GM23338 (cell line): ENCODE measurements at regions not wholly inside any gene's neighbourhood (a gene's known extent, or its start where the extent isn't known, plus 50 kb on each side); places are given as distances from the start of the nearest gene placed in this dataset.

Source experiments
- ATAC-seq: fragments of 200-7000 bp; cut with Tn5 transposase; 3 replicates; pipeline ENCODE4 v1.9.1; 2020
- DNase-seq: peaks from one replicate; pipeline ENCODE4 v3.0.0-alpha.2; 2015; ENCODE audit warnings: low spot score
- H2AFZ ChIP-seq: fragments of 200-600 bp; sonication (generic); 2 replicates; pipeline ENCODE4 v1.8.0; 2016; ENCODE audit warnings: antibody characterized with exemption, mild to moderate bottlenecking, moderate library complexity
- H3F3A ChIP-seq: fragments of 200-600 bp; sonication (generic); replicated peaks from 2 replicates; pipeline ENCODE4 v1.8.0; 2017; ENCODE audit warnings: antibody characterized with exemption, mixed run types, low read depth
- H3K27ac ChIP-seq: fragments of 200-600 bp; sonication (generic); 2 replicates; pipeline ENCODE4 v1.6.1; 2016; ENCODE audit warnings: low read depth
- H3K27me3 ChIP-seq: fragments of 200-600 bp; sonication (generic); 2 replicates; pipeline ENCODE4 v1.8.0; 2016; ENCODE audit warnings: mild to moderate bottlenecking, mixed run types, moderate library complexity; ENCODE audit not compliant: insufficient read depth
- H3K36me3 ChIP-seq: fragments of 200-600 bp; sonication (generic); 2 replicates; pipeline ENCODE4 v1.8.0; 2016; ENCODE audit warnings: mild to moderate bottlenecking; ENCODE audit not compliant: insufficient read depth
- H3K4me1 ChIP-seq: fragments of 200-600 bp; sonication (generic); 2 replicates; pipeline ENCODE4 v1.8.0; 2016; ENCODE audit warnings: mild to moderate bottlenecking, moderate library complexity; ENCODE audit not compliant: insufficient read depth
- H3K4me2 ChIP-seq: fragments of 200-600 bp; sonication (generic); 2 replicates; pipeline ENCODE4 v1.7.1; 2017; ENCODE audit warnings: mixed run types
- H3K4me3 ChIP-seq: fragments of 200-600 bp; sonication (generic); 2 replicates; pipeline ENCODE4 v1.6.1; 2016; ENCODE audit warnings: mixed run types
- H3K79me2 ChIP-seq: fragments of 200-600 bp; sonication (generic); replicated peaks from 2 replicates; pipeline ENCODE4 v1.8.0; 2017; ENCODE audit warnings: mild to moderate bottlenecking; ENCODE audit not compliant: insufficient read depth
- H3K9me2 ChIP-seq: fragments of 200-600 bp; sonication (generic); 2 replicates; pipeline ENCODE4 v1.8.0; 2017; ENCODE audit not compliant: insufficient read depth
- H4K20me1 ChIP-seq: fragments of 200-600 bp; sonication (generic); replicated peaks from 2 replicates; pipeline ENCODE4 v1.8.0; 2017; ENCODE audit warnings: mild to moderate bottlenecking; ENCODE audit not compliant: insufficient read depth
- H3K27ac Mint-ChIP-seq: 2 replicates; pipeline ENCODE4 v1.8.0; 2020; ENCODE audit warnings: inconsistent platforms, mild to moderate bottlenecking, moderate library complexity, mixed read lengths
- H3K27me3 Mint-ChIP-seq: 3 replicates; pipeline ENCODE4 v1.8.0; 2022; ENCODE audit warnings: low read depth, mild to moderate bottlenecking, moderate library complexity, mixed read lengths, inconsistent platforms; ENCODE audit not compliant: insufficient read depth, poor library complexity
- H3K36me3 Mint-ChIP-seq: 3 replicates; pipeline ENCODE4 v1.8.0; 2021; ENCODE audit warnings: low read depth, mild to moderate bottlenecking, inconsistent platforms, moderate library complexity, mixed read lengths
- H3K4me1 Mint-ChIP-seq: 3 replicates; pipeline ENCODE4 v1.8.0; 2020; ENCODE audit warnings: mild to moderate bottlenecking, inconsistent platforms, mixed read lengths
- H3K4me3 Mint-ChIP-seq: 3 replicates; pipeline ENCODE4 v1.8.0; 2021; ENCODE audit warnings: moderate library complexity, mild to moderate bottlenecking, inconsistent platforms, mixed read lengths
- H3K9me3 Mint-ChIP-seq: 3 replicates; pipeline ENCODE4 v1.8.0; 2020; ENCODE audit warnings: moderate library complexity, mild to moderate bottlenecking, inconsistent platforms, mixed read lengths
- CREB1 ChIP-seq: fragments of 250-450 bp; sonication (Bioruptor Pico); IDR thresholded peaks from 2 replicates; pipeline ENCODE4 v1.5.0; 2020; ENCODE audit warnings: low read depth, mild to moderate bottlenecking, moderate library complexity
- CTCF ChIP-seq, 2 experiments: fragments of 200-600 bp in 1 of 2; sonication (generic) in 1 of 2; conservative IDR thresholded peaks; 2 replicates each; pipeline versions ENCODE4 v1.5.1 to v1.6.1; 2016 to 2017; ENCODE audit warnings: antibody characterized with exemption in 2 of 2, low read depth in 2 of 2, mild to moderate bottlenecking in 2 of 2, moderate library complexity in 1 of 2
- ETS1 ChIP-seq: IDR thresholded peaks from 2 replicates; pipeline ENCODE4 v1.6.1; 2016; ENCODE audit warnings: antibody characterized with exemption
- EZH2 ChIP-seq: fragments of 200-600 bp; sonication (generic); IDR thresholded peaks from one replicate; pipeline ENCODE4 v1.8.0; 2017; ENCODE audit warnings: antibody characterized with exemption, mild to moderate bottlenecking, low read depth; ENCODE audit not compliant: unreplicated experiment
- NANOG ChIP-seq: IDR thresholded peaks from 2 replicates; pipeline ENCODE4 v1.6.1; 2016; ENCODE audit warnings: antibody characterized with exemption, borderline replicate concordance
- POLR2AphosphoS5 ChIP-seq: IDR thresholded peaks from 2 replicates; pipeline ENCODE4 v1.6.1; 2016; ENCODE audit warnings: antibody characterized with exemption, low read depth
- REST ChIP-seq: IDR thresholded peaks from one replicate; pipeline ENCODE4 v1.6.1; 2018; ENCODE audit warnings: antibody characterized with exemption; ENCODE audit not compliant: unreplicated experiment
- STAT1 ChIP-seq: IDR thresholded peaks from one replicate; pipeline ENCODE4 v1.6.1; 2016; ENCODE audit warnings: antibody characterized with exemption; ENCODE audit not compliant: unreplicated experiment
- ZNF462 ChIP-seq: fragments of 250-450 bp; sonication (Bioruptor Pico); IDR thresholded peaks from 2 replicates; pipeline ENCODE4 v1.5.0; 2020; ENCODE audit warnings: mild to moderate bottlenecking, moderate library complexity

GRCh38 chr10:29908962-29909361, 150.4 kb downstream of the JCAD start (continued):
- TF ChIP-seq ZNF462: no peak
- TF ChIP-seq POLR2AphosphoS5: no peak
- no peak for TF ChIP-seq REST

- no peak overlapping the region for H3K27ac Mint-ChIP-seq
- TF ChIP-seq ETS1: no peak
- no peak for TF ChIP-seq EZH2
- no peak for TF ChIP-seq CTCF (conservative IDR thresholded peaks at IDR 0.05; ENCODE audit: low read depth in 2 of 2)
- TF ChIP-seq CREB1 (CRISPR knock-in tag): no peak
- no peak for TF ChIP-seq REST
- no peak for TF ChIP-seq NANOG
- no peak for TF ChIP-seq STAT1
Observed at GRCh38 chr10:29900865-29901264, 158.5 kb downstream of the JCAD start.

More at GRCh38 chr10:29900865-29901264, 158.5 kb downstream of the JCAD start:
- Histone ChIP-seq H3F3A (no peaks in the 10 kb centered on the region), H3K4me3 (no peak overlapping the region), H4K20me1 (no peaks in the 10 kb centered on the region), H3K36me3 (no peaks in the 10 kb centered on the region), H3K4me1 (no peaks in the 10 kb centered on the region), H3K9me2 (peaks cover 23% of the 10 kb centered on the region; the same call in 1 of the 2 replicates), H3K27ac (no peak overlapping the region), H3K4me2 (no peak overlapping the region), H3K27me3 (no peaks in the 10 kb centered on the region), H2AFZ (no peak overlapping the region), H3K79me2 (no peaks in the 10 kb centered on the region)
- DNase-seq (no peak), ATAC-seq (no peak)
- Mint-ChIP-seq H3K27me3 (peaks cover 2% of the 10 kb centered on the region), H3K4me3 (no peak overlapping the region), H3K36me3 (no peaks in the 10 kb centered on the region), H3K4me1 (no peaks in the 10 kb centered on the region; the same call in 2 of the 3 replicates), H3K9me3 (no peaks in the 10 kb centered on the region)
